ENCODE measurements at regions not wholly inside any gene's neighbourhood (a gene's known extent, or its start where the extent isn't known, plus 50 kb on each side); places are given as distances from the start of the nearest gene placed in this dataset.

DNA sequence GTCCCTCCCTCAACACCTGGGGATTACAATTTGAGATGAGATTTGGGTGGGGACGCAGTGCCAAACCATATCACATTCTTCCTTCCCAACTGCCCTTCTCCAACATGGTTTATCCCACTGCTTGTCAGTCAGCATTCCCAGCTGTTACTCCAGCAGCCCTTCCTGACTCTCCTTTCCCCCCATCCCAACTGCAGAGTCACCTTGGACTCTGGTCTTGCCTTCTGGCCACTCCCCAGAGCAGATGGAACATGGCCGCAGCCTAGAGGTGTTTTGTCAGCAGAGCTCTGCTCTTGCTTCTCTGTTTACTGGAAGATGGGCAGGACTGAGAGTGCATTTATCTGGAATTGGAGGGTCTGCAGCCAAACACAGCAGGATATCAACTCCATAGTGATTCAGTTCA, 51.2 kb upstream of the MEX3C start:
- TF ChIP-seq, protein P1, sequence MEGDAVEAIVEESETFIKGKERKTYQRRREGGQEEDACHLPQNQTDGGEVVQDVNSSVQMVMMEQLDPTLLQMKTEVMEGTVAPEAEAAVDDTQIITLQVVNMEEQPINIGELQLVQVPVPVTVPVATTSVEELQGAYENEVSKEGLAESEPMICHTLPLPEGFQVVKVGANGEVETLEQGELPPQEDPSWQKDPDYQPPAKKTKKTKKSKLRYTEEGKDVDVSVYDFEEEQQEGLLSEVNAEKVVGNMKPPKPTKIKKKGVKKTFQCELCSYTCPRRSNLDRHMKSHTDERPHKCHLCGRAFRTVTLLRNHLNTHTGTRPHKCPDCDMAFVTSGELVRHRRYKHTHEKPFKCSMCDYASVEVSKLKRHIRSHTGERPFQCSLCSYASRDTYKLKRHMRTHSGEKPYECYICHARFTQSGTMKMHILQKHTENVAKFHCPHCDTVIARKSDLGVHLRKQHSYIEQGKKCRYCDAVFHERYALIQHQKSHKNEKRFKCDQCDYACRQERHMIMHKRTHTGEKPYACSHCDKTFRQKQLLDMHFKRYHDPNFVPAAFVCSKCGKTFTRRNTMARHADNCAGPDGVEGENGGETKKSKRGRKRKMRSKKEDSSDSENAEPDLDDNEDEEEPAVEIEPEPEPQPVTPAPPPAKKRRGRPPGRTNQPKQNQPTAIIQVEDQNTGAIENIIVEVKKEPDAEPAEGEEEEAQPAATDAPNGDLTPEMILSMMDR (IDR thresholded peaks at IDR 0.05; ENCODE audit: insufficient read depth, low read length) = no peak

DNA sequence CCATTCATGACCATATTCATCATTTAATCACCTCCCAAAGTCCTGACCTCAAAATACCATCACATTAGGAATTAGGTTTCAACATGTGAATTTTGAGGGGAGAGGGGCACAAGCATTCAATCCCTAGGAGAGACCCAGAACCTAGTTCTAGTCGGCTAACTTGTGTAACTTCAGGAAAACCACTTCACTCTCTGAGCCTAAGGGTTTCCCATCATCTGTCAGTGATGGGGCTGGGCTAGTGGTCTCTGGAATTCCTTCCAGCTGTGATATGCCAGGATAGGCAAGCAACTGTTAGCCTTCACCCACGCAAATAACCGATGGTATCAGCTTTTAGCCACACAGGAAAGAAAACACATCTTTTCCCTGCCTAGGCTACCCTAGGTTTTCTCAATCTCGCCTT, 52.5 kb upstream of the MEX3C start:
- H3K4me3 ChIP-seq (ENCODE audit: low read depth, low read length) = no peak overlapping the region
- DNase-seq (ENCODE audit: low read depth) = no peak
- TF ChIP-seq, protein P1 (IDR thresholded peaks at IDR 0.05; ENCODE audit: insufficient read depth, low read length) = no peak

More for the DNA sequence above, 51.2 kb upstream of the MEX3C start:
- no peak overlapping the region for H3K4me3 ChIP-seq (ENCODE audit: low read depth, low read length)
- no peak for DNase-seq (ENCODE audit: low read depth)

- DNase-seq (ENCODE audit: low read depth) = no peak
- TF ChIP-seq, protein P1 (IDR thresholded peaks at IDR 0.05; ENCODE audit: insufficient read depth, low read length) = no peak
- no peak overlapping the region for H3K4me3 ChIP-seq (ENCODE audit: low read depth, low read length)
Measured at GRCh38 chr18:51250458-51251024, 53.1 kb upstream of the MEX3C start.

DNA sequence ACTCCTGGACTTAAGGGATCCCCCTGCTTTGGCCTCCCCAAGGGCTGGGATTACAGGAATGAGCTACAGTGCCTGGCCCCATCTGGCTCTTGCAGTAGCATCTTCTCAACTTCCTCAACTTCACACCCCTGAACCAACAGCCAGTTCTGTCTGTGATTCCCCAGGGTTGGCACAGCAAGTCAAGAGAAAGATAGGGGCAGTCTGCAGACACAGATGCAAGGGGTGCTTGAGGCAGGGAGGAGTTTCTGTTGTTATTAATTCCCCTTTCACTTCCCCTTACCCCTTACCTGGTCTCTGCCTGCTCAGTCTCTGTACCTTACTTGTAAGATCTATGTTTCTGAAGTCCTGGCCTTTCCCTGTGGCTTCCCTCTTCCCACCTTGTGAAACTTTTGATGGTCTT, 54.1 kb upstream of the MEX3C start:
- TF ChIP-seq, protein P1 (IDR thresholded peaks at IDR 0.05; ENCODE audit: insufficient read depth, low read length) = no peak
- no peak for DNase-seq (ENCODE audit: low read depth)
- H3K4me3 ChIP-seq (ENCODE audit: low read depth, low read length) = no peak overlapping the region

DNA sequence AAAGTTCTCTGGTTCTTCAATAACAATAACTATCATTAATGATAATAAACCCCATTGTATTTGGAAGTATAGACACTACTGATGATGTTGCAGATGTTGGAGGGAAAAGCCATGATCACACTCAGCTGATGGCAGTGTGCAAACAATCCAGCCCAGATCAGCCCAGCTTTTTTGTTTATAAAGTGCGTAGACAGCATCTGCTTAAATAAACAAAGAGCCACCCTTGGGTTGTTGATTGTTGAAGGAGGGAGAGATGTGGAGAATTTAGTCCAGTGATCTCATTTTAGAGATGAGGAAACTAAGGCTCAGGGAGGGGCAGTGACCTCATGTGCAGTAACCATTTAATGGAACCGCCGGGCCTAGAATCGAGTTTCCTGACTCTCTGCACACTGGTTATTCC, 56.0 kb upstream of the MEX3C start:
- no peak for DNase-seq (ENCODE audit: low read depth)
- TF ChIP-seq, protein P1 (IDR thresholded peaks at IDR 0.05; ENCODE audit: insufficient read depth, low read length) = no peak
- H3K4me3 ChIP-seq (ENCODE audit: low read depth, low read length) = no peak overlapping the region

GRCh38 chr18:51255693-51256092, 58.2 kb upstream of the MEX3C start:
- no peak for DNase-seq (ENCODE audit: low read depth)
- no peak overlapping the region for H3K4me3 ChIP-seq (ENCODE audit: low read depth, low read length)
- TF ChIP-seq, protein P1 (IDR thresholded peaks at IDR 0.05; ENCODE audit: insufficient read depth, low read length) = no peak

- TF ChIP-seq, protein P1 (IDR thresholded peaks at IDR 0.05; ENCODE audit: insufficient read depth, low read length) = no peak
- H3K4me3 ChIP-seq (ENCODE audit: low read depth, low read length) = no peak overlapping the region
- DNase-seq (ENCODE audit: low read depth) = no peak
Measured at GRCh38 chr18:51257150-51257549, 59.7 kb upstream of the MEX3C start.
